GM23248 (cell line): ENCODE measurements at regions not wholly inside any gene's neighbourhood (a gene's known extent, or its start where the extent isn't known, plus 50 kb on each side); places are given as distances from the start of the nearest gene placed in this dataset.

ENCODE experiments used
- EZH2 ChIP-seq: fragments of 200-600 bp; sonication (generic); IDR thresholded peaks from 2 replicates; pipeline ENCODE4 v1.6.1; 2018; ENCODE audit warnings: antibody characterized with exemption, mild to moderate bottlenecking; ENCODE audit not compliant: insufficient read depth, poor library complexity, severe bottlenecking
- EZH2phosphoT487 ChIP-seq: fragments of 200-600 bp; sonication (generic); IDR thresholded peaks from 2 replicates; pipeline ENCODE4 v1.6.1; 2018; ENCODE audit warnings: antibody characterized with exemption, moderate library complexity, mild to moderate bottlenecking, low read depth; ENCODE audit not compliant: insufficient read depth

- TF ChIP-seq EZH2: no peak
- TF ChIP-seq EZH2phosphoT487: no peak
These were observed 141.6 kb downstream of the CD24 start for GRCh38 chr6:106832766-106833510.
